ENCODE measurements at regions not wholly inside any gene's neighbourhood (a gene's known extent, or its start where the extent isn't known, plus 50 kb on each side); places are given as distances from the start of the nearest gene placed in this dataset.

- no peak overlapping the region for H3K27ac ChIP-seq
- no peaks in the 10 kb centered on the region for H3K4me1 ChIP-seq (ENCODE audit: low read depth, poor library complexity, severe bottlenecking)
- TF ChIP-seq CTCF (conservative IDR thresholded peaks at IDR 0.05; ENCODE audit: low read depth, low read length), result no peak
- H3K4me2 ChIP-seq, result no peak overlapping the region
- H3K4me3 ChIP-seq (IDR thresholded peaks at IDR 0.05; ENCODE audit: insufficient read depth, low read depth, low read length), result no peak overlapping the region
- H3K9ac ChIP-seq, result no peak overlapping the region
- H4K20me1 ChIP-seq (ENCODE audit: insufficient read depth), result no peaks in the 10 kb centered on the region
- no peaks in the 10 kb centered on the region for H3K79me2 ChIP-seq (ENCODE audit: insufficient read depth, low read depth)
- H3K36me3 ChIP-seq (ENCODE audit: insufficient read depth), result no peaks in the 10 kb centered on the region
- H3K27me3 ChIP-seq (ENCODE audit: insufficient read depth, low read depth), result no peaks in the 10 kb centered on the region
- H2AFZ ChIP-seq (ENCODE audit: low read depth), result no peak overlapping the region
Observed at GRCh38 chr4:117434424-117434823, 349.0 kb upstream of the TRAM1L1 start.

- H3K36me3 ChIP-seq (ENCODE audit: insufficient read depth), result no peaks in the 10 kb centered on the region
- no peak overlapping the region for H3K4me2 ChIP-seq
- no peaks in the 10 kb centered on the region for H3K79me2 ChIP-seq (ENCODE audit: insufficient read depth, low read depth)
- H4K20me1 ChIP-seq (ENCODE audit: insufficient read depth), result no peaks in the 10 kb centered on the region
- no peak overlapping the region for H3K9ac ChIP-seq
- H2AFZ ChIP-seq (ENCODE audit: low read depth), result no peak overlapping the region
- no peak overlapping the region for H3K27ac ChIP-seq
- H3K4me1 ChIP-seq (ENCODE audit: low read depth, poor library complexity, severe bottlenecking), result no peaks in the 10 kb centered on the region
- H3K4me3 ChIP-seq (IDR thresholded peaks at IDR 0.05; ENCODE audit: insufficient read depth, low read depth, low read length), result no peak overlapping the region
- peak; percentile 58 for TF ChIP-seq CTCF (conservative IDR thresholded peaks at IDR 0.05; ENCODE audit: low read depth, low read length)
- no peaks in the 10 kb centered on the region for H3K27me3 ChIP-seq (ENCODE audit: insufficient read depth, low read depth)
Observed at GRCh38 chr4:117447925-117448324, 362.5 kb upstream of the TRAM1L1 start.

GRCh38 chr4:117455088-117455487, 369.7 kb upstream of the TRAM1L1 start:
- H2AFZ ChIP-seq (ENCODE audit: low read depth), result no peak overlapping the region
- no peak overlapping the region for H3K27ac ChIP-seq
- no peaks in the 10 kb centered on the region for H3K36me3 ChIP-seq (ENCODE audit: insufficient read depth)
- no peaks in the 10 kb centered on the region for H3K4me1 ChIP-seq (ENCODE audit: low read depth, poor library complexity, severe bottlenecking)
- no peaks in the 10 kb centered on the region for H4K20me1 ChIP-seq (ENCODE audit: insufficient read depth)
- TF ChIP-seq CTCF (conservative IDR thresholded peaks at IDR 0.05; ENCODE audit: low read depth, low read length), result no peak
- H3K9ac ChIP-seq, result no peak overlapping the region
- H3K4me2 ChIP-seq, result no peak overlapping the region
- no peak overlapping the region for H3K4me3 ChIP-seq (IDR thresholded peaks at IDR 0.05; ENCODE audit: insufficient read depth, low read depth, low read length)
- no peaks in the 10 kb centered on the region for H3K27me3 ChIP-seq (ENCODE audit: insufficient read depth, low read depth)
- H3K79me2 ChIP-seq (ENCODE audit: insufficient read depth, low read depth), result no peaks in the 10 kb centered on the region

GRCh38 chr4:117466388-117466787, 381.0 kb upstream of the TRAM1L1 start:
- Histone ChIP-seq H3K36me3 (ENCODE audit: insufficient read depth) (no peaks in the 10 kb centered on the region), H3K27ac (no peak overlapping the region), H3K4me2 (no peak overlapping the region), H4K20me1 (ENCODE audit: insufficient read depth) (no peaks in the 10 kb centered on the region), H3K27me3 (ENCODE audit: insufficient read depth, low read depth) (no peaks in the 10 kb centered on the region), H2AFZ (ENCODE audit: low read depth) (no peak overlapping the region), H3K4me3 (IDR thresholded peaks at IDR 0.05; ENCODE audit: insufficient read depth, low read depth, low read length) (no peak overlapping the region), H3K9ac (no peak overlapping the region), H3K4me1 (ENCODE audit: low read depth, poor library complexity, severe bottlenecking) (peaks cover 9% of the 10 kb centered on the region), H3K79me2 (ENCODE audit: insufficient read depth, low read depth) (no peaks in the 10 kb centered on the region)
- no peak for TF ChIP-seq CTCF (conservative IDR thresholded peaks at IDR 0.05; ENCODE audit: low read depth, low read length)

Data from KMS-11 (cell line).